ENCODE measurements at regions not wholly inside any gene's neighbourhood (a gene's known extent, or its start where the extent isn't known, plus 50 kb on each side); places are given as distances from the start of the nearest gene placed in this dataset.

GRCh38 chr21:43322311-43322710, 104.6 kb downstream of the SIK1 start:
- TF ChIP-seq, protein P1, sequence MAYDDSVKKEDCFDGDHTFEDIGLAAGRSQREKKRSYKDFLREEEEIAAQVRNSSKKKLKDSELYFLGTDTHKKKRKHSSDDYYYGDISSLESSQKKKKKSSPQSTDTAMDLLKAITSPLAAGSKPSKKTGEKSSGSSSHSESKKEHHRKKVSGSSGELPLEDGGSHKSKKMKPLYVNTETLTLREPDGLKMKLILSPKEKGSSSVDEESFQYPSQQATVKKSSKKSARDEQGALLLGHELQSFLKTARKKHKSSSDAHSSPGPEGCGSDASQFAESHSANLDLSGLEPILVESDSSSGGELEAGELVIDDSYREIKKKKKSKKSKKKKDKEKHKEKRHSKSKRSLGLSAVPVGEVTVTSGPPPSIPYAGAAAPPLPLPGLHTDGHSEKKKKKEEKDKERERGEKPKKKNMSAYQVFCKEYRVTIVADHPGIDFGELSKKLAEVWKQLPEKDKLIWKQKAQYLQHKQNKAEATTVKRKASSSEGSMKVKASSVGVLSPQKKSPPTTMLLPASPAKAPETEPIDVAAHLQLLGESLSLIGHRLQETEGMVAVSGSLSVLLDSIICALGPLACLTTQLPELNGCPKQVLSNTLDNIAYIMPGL (CRISPR knock-in tag; IDR thresholded peaks at IDR 0.05), result no peak
- TF ChIP-seq, protein P2, sequence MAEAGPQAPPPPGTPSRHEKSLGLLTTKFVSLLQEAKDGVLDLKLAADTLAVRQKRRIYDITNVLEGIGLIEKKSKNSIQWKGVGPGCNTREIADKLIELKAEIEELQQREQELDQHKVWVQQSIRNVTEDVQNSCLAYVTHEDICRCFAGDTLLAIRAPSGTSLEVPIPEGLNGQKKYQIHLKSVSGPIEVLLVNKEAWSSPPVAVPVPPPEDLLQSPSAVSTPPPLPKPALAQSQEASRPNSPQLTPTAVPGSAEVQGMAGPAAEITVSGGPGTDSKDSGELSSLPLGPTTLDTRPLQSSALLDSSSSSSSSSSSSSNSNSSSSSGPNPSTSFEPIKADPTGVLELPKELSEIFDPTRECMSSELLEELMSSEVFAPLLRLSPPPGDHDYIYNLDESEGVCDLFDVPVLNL (CRISPR knock-in tag; IDR thresholded peaks at IDR 0.05; ENCODE audit: borderline replicate concordance, low read depth), result no peak
- no peak for TF ChIP-seq CTCF (IDR thresholded peaks at IDR 0.05)
- TF ChIP-seq HMGA2 (CRISPR knock-in tag; IDR thresholded peaks at IDR 0.05), result no peak
- no peak for TF ChIP-seq NR2C2 (CRISPR knock-in tag; IDR thresholded peaks at IDR 0.05)
- TF ChIP-seq, protein P3, sequence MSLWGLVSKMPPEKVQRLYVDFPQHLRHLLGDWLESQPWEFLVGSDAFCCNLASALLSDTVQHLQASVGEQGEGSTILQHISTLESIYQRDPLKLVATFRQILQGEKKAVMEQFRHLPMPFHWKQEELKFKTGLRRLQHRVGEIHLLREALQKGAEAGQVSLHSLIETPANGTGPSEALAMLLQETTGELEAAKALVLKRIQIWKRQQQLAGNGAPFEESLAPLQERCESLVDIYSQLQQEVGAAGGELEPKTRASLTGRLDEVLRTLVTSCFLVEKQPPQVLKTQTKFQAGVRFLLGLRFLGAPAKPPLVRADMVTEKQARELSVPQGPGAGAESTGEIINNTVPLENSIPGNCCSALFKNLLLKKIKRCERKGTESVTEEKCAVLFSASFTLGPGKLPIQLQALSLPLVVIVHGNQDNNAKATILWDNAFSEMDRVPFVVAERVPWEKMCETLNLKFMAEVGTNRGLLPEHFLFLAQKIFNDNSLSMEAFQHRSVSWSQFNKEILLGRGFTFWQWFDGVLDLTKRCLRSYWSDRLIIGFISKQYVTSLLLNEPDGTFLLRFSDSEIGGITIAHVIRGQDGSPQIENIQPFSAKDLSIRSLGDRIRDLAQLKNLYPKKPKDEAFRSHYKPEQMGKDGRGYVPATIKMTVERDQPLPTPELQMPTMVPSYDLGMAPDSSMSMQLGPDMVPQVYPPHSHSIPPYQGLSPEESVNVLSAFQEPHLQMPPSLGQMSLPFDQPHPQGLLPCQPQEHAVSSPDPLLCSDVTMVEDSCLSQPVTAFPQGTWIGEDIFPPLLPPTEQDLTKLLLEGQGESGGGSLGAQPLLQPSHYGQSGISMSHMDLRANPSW (CRISPR knock-in tag; conservative IDR thresholded peaks at IDR 0.05; ENCODE audit: low read depth), result no peak
- TF ChIP-seq, protein P4, sequence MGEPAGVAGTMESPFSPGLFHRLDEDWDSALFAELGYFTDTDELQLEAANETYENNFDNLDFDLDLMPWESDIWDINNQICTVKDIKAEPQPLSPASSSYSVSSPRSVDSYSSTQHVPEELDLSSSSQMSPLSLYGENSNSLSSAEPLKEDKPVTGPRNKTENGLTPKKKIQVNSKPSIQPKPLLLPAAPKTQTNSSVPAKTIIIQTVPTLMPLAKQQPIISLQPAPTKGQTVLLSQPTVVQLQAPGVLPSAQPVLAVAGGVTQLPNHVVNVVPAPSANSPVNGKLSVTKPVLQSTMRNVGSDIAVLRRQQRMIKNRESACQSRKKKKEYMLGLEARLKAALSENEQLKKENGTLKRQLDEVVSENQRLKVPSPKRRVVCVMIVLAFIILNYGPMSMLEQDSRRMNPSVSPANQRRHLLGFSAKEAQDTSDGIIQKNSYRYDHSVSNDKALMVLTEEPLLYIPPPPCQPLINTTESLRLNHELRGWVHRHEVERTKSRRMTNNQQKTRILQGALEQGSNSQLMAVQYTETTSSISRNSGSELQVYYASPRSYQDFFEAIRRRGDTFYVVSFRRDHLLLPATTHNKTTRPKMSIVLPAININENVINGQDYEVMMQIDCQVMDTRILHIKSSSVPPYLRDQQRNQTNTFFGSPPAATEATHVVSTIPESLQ (CRISPR knock-in tag; IDR thresholded peaks at IDR 0.05), result no peak
- TF ChIP-seq SMAD3 (CRISPR knock-in tag; IDR thresholded peaks at IDR 0.05; ENCODE audit: borderline replicate concordance), result no peak
- no peak for TF ChIP-seq TEAD1 (CRISPR knock-in tag; IDR thresholded peaks at IDR 0.05)
- no peak for TF ChIP-seq TEAD4 (CRISPR knock-in tag; IDR thresholded peaks at IDR 0.05)
- TF ChIP-seq ESRRA (CRISPR knock-in tag; IDR thresholded peaks at IDR 0.05; ENCODE audit: borderline replicate concordance), result no peak

Measured in WTC11 (cell line).